ENCODE measurements at regions not wholly inside any gene's neighbourhood (a gene's known extent, or its start where the extent isn't known, plus 50 kb on each side); places are given as distances from the start of the nearest gene placed in this dataset.

GRCh38 chr2:236940497-236940896, 145.2 kb upstream of the COPS8 start:
- no peak for DNase-seq (ENCODE audit: low read depth)
- H3K4me3 ChIP-seq (ENCODE audit: low read depth, low read length), result no peak overlapping the region
- no peak for TF ChIP-seq CTCF (IDR thresholded peaks at IDR 0.05; ENCODE audit: insufficient read depth, low read length, poor library complexity, severe bottlenecking)
- H3K36me3 ChIP-seq (ENCODE audit: control insufficient read depth, insufficient read depth, low read length), result no peaks in the 10 kb centered on the region
- H3K27me3 ChIP-seq (ENCODE audit: control insufficient read depth, insufficient read depth, low read length), result no peaks in the 10 kb centered on the region

DNA sequence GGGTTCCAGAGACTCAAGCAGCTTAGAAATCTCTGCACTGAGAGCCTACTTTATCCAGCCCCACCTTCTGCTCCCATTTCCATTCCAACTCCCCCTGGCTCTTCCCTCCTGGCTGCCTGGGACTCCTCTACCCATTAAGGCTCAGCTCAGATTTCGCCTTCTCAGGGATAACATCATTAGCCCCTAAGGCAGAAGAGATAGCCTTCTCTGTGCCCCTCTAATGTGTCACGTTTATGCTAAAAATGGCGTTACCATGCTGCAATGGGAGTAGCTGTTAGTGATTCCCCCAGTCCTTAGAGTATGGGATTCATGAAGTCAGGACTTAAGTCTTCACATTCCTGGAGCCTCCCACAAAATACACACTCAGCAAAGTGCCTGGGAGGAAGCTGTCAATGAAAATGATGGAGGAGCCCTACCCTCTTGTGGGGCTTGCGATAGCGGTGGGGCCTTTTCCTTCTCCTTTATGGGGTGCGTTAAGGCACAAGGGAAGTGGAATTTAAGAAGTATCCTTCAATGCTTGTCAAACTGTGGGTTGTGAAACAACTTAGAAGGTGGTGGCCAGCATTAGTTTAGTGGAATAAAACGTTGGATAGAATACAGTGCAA, 144.7 kb upstream of the COPS8 start:
- no peak for TF ChIP-seq CTCF (IDR thresholded peaks at IDR 0.05; ENCODE audit: insufficient read depth, low read length, poor library complexity, severe bottlenecking)
- Histone ChIP-seq H3K4me3 (ENCODE audit: low read depth, low read length) (no peak overlapping the region), H3K36me3 (ENCODE audit: control insufficient read depth, insufficient read depth, low read length) (no peaks in the 10 kb centered on the region), H3K27me3 (ENCODE audit: control insufficient read depth, insufficient read depth, low read length) (no peaks in the 10 kb centered on the region)
- DNase-seq (ENCODE audit: low read depth), result no peak

- no peak for DNase-seq (ENCODE audit: low read depth)
- Histone ChIP-seq H3K4me3 (ENCODE audit: low read depth, low read length) (no peak overlapping the region), H3K36me3 (ENCODE audit: control insufficient read depth, insufficient read depth, low read length) (no peaks in the 10 kb centered on the region), H3K27me3 (ENCODE audit: control insufficient read depth, insufficient read depth, low read length) (no peaks in the 10 kb centered on the region)
- no peak for TF ChIP-seq CTCF (IDR thresholded peaks at IDR 0.05; ENCODE audit: insufficient read depth, low read length, poor library complexity, severe bottlenecking)
Observed at GRCh38 chr2:236941551-236941950, 144.1 kb upstream of the COPS8 start.

DNA sequence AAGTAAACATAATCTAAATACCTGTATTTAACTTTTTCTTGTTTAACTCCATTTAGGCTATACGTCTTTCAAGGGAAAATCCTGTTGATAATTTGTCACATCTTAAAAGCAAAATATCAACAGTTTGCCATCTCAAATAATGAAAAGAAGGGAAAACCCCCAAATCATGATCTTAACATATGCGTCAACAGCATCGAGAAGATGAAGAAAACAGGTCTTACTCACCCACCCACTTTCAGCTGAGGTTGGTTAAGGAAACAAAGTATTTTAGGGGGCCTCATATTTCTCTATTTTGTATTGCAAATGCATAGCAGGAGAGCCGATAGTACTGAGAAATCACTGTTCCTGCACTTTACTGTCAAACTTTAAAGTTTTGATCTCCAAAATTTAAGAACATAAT, 143.1 kb upstream of the COPS8 start:
- Histone ChIP-seq H3K27me3 (ENCODE audit: control insufficient read depth, insufficient read depth, low read length) (no peaks in the 10 kb centered on the region), H3K36me3 (ENCODE audit: control insufficient read depth, insufficient read depth, low read length) (no peaks in the 10 kb centered on the region), H3K4me3 (ENCODE audit: low read depth, low read length) (no peak overlapping the region)
- no peak for TF ChIP-seq CTCF (IDR thresholded peaks at IDR 0.05; ENCODE audit: insufficient read depth, low read length, poor library complexity, severe bottlenecking)
- DNase-seq (ENCODE audit: low read depth), result no peak

GRCh38 chr2:236943068-236943467, 142.6 kb upstream of the COPS8 start:
- H3K4me3 ChIP-seq (ENCODE audit: low read depth, low read length), result no peak overlapping the region
- TF ChIP-seq CTCF (IDR thresholded peaks at IDR 0.05; ENCODE audit: insufficient read depth, low read length, poor library complexity, severe bottlenecking), result no peak
- H3K36me3 ChIP-seq (ENCODE audit: control insufficient read depth, insufficient read depth, low read length), result no peaks in the 10 kb centered on the region
- DNase-seq (ENCODE audit: low read depth), result no peak
- no peaks in the 10 kb centered on the region for H3K27me3 ChIP-seq (ENCODE audit: control insufficient read depth, insufficient read depth, low read length)

DNA sequence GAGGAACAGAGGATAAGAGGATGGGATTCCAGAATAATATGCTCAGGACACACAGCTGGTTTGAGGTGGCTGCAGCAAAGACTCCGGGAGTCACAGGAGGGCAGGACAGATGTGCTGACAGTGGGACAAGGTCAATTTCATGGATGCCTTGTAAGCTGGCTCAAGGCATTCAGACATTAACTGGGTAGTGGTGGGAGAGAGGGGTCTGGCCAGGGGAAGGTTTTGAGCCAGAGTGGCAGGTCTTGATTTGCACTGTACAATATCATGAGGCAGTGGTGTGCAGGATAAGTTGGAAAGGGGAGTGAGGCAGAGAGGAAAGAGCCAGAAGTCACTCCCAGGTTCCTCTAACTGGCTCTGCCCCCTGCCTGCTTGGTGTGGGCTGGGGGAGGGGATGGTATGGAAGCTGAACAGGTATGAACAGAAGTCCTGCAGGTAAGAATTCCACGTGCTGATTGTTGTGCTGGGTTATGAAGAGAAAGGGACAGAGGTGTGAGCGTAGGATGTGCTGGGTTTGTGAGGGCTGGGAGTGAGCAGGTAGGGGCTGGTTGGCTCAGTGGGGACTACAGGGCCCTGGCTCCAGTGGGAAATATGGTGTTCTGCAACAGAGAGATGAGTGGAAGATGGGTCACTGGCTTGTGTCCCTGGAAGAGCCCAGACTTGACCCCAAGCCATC, 141.7 kb upstream of the COPS8 start:
- H3K36me3 ChIP-seq (ENCODE audit: control insufficient read depth, insufficient read depth, low read length), result no peaks in the 10 kb centered on the region
- no peak for DNase-seq (ENCODE audit: low read depth)
- no peak for TF ChIP-seq CTCF (IDR thresholded peaks at IDR 0.05; ENCODE audit: insufficient read depth, low read length, poor library complexity, severe bottlenecking)
- H3K27me3 ChIP-seq (ENCODE audit: control insufficient read depth, insufficient read depth, low read length), result no peaks in the 10 kb centered on the region
- no peak overlapping the region for H3K4me3 ChIP-seq (ENCODE audit: low read depth, low read length)
